IMR-90 (cell line): ENCODE measurements at regions not wholly inside any gene's neighbourhood (a gene's known extent, or its start where the extent isn't known, plus 50 kb on each side); places are given as distances from the start of the nearest gene placed in this dataset.

Experiments used
- ATAC-seq: fragments of 200-7000 bp; cut with Tn5 transposase; 2 replicates; pipeline ENCODE4 v1.9.1; 2020; ENCODE audit warnings: low read depth, mild to moderate bottlenecking, moderate library complexity
- BruUV-seq: library from RNA; stranded (reverse); fragments of 400-500 nt; replicated peaks from 2 replicates; lab custom pipeline; 2021; lab: Mats Ljungman, UMichigan
- CTCF ChIA-PET: fragments of 300-600 bp; formaldehyde crosslinking; extraction: SDS; loops from one replicate; lab custom pipeline; 2021; ENCODE audit warnings: antibody characterized with exemption; lab: Yijun Ruan, JAX
- POLR2A ChIA-PET: fragments of 300-600 bp; sonication (Branson Sonifier 250); formaldehyde crosslinking; loops from one replicate; lab custom pipeline; 2022; ENCODE audit warnings: antibody characterized with exemption; ENCODE audit not compliant: unreplicated experiment; lab: Charles Lee
- DNase-seq: peaks from one replicate; pipeline ENCODE4 v3.0.0; 2013
- H2AFZ ChIP-seq: replicated peaks from 2 replicates; pipeline ENCODE3; 2013; ENCODE audit warnings: low read length, mild to moderate bottlenecking; ENCODE audit not compliant: poor library complexity
- H2AK5ac ChIP-seq: 2 replicates; pipeline ENCODE4 v1.6.1; 2013; ENCODE audit warnings: low read depth, low read length, inconsistent platforms
- H2AK9ac ChIP-seq: replicated peaks from 2 replicates; pipeline ENCODE3; 2013; ENCODE audit warnings: mild to moderate bottlenecking, low read depth, low read length, moderate library complexity; ENCODE audit not compliant: poor library complexity
- H2BK120ac ChIP-seq: 2 replicates; pipeline ENCODE4 v1.6.1; 2013; ENCODE audit warnings: low read depth, low read length, inconsistent platforms
- H2BK15ac ChIP-seq: 3 replicates; pipeline ENCODE4 v1.6.1; 2013; ENCODE audit warnings: low read depth, low read length, inconsistent platforms
- H2BK20ac ChIP-seq: 2 replicates; pipeline ENCODE4 v1.6.1; 2013; ENCODE audit warnings: low read depth, mild to moderate bottlenecking, inconsistent platforms, low read length, moderate library complexity
- H2BK5ac ChIP-seq: 2 replicates; pipeline ENCODE4 v1.6.1; 2013; ENCODE audit warnings: mild to moderate bottlenecking, low read depth, low read length, inconsistent platforms; ENCODE audit not compliant: poor library complexity, severe bottlenecking
- H3K14ac ChIP-seq: replicated peaks from 2 replicates; pipeline ENCODE4 v1.6.1; 2013; ENCODE audit warnings: low read depth, low read length, inconsistent platforms
- H3K18ac ChIP-seq: 2 replicates; pipeline ENCODE4 v1.6.1; 2013; ENCODE audit warnings: low read depth, low read length, control low read depth
- H3K23ac ChIP-seq: 2 replicates; pipeline ENCODE4 v1.6.1; 2013; ENCODE audit warnings: low read depth, low read length, inconsistent platforms
- H3K27ac ChIP-seq: 2 replicates; pipeline ENCODE4 v1.5.1; 2013; ENCODE audit warnings: mild to moderate bottlenecking, control low read depth, low read length; ENCODE audit not compliant: insufficient read depth
- H3K27me3 ChIP-seq: 2 replicates; pipeline ENCODE4 v1.6.1; 2013; ENCODE audit warnings: low read length; ENCODE audit not compliant: control insufficient read depth, insufficient read depth
- H3K36me3 ChIP-seq: 2 replicates; pipeline ENCODE4 v1.6.1; 2013; ENCODE audit warnings: low read length, mixed read lengths; ENCODE audit not compliant: control insufficient read depth, insufficient read depth
- H3K4ac ChIP-seq: 2 replicates; pipeline ENCODE4 v1.6.1; 2013; ENCODE audit warnings: low read depth, low read length, inconsistent platforms
- H3K4me1 ChIP-seq: 2 replicates; pipeline ENCODE4 v1.6.1; 2013; ENCODE audit warnings: low read length, mixed read lengths; ENCODE audit not compliant: control insufficient read depth, insufficient read depth
- H3K4me2 ChIP-seq: 2 replicates; pipeline ENCODE4 v1.6.1; 2013; ENCODE audit warnings: low read depth, mild to moderate bottlenecking, control low read depth, low read length, moderate library complexity
- H3K4me3 ChIP-seq: 2 replicates; pipeline ENCODE4 v1.5.1; 2013; ENCODE audit warnings: low read depth, mild to moderate bottlenecking, control low read depth, low read length, moderate library complexity; ENCODE audit not compliant: insufficient read depth
- H3K56ac ChIP-seq: 2 replicates; pipeline ENCODE4 v1.6.1; 2013; ENCODE audit warnings: low read length, inconsistent platforms; ENCODE audit not compliant: insufficient read depth; ENCODE audit errors: extremely low read depth
- H3K79me1 ChIP-seq, 2 experiments: 2 replicates each; pipeline ENCODE4 v1.6.1; 2013; ENCODE audit warnings: low read length in 2 of 2, inconsistent platforms in 1 of 2, low read depth in 1 of 2
- H3K9ac ChIP-seq: 2 replicates; pipeline ENCODE4 v1.6.1; 2013; ENCODE audit warnings: low read depth, low read length, control low read depth
- H3K9me1 ChIP-seq: 2 replicates; pipeline ENCODE4 v1.6.1; 2013; ENCODE audit warnings: low read length, inconsistent platforms; ENCODE audit not compliant: insufficient read depth
- H3K9me3 ChIP-seq: 2 replicates; pipeline ENCODE4 v1.6.1; 2013; ENCODE audit warnings: low read length; ENCODE audit not compliant: control insufficient read depth, insufficient read depth
- H4K20me1 ChIP-seq: 2 replicates; pipeline ENCODE4 v1.6.1; 2013; ENCODE audit warnings: low read length, inconsistent platforms; ENCODE audit not compliant: insufficient read depth
- H4K5ac ChIP-seq: 2 replicates; pipeline ENCODE4 v1.6.1; 2013; ENCODE audit warnings: mild to moderate bottlenecking, low read depth, low read length, control low read depth
- H4K8ac ChIP-seq, 2 experiments: 2 replicates each; pipeline ENCODE4 v1.6.1; 2013; ENCODE audit warnings: low read depth in 2 of 2, low read length in 2 of 2, control low read depth in 1 of 2, inconsistent platforms in 1 of 2
- H4K91ac ChIP-seq: 2 replicates; pipeline ENCODE4 v1.6.1; 2013; ENCODE audit warnings: low read depth, low read length, inconsistent platforms; ENCODE audit not compliant: insufficient read depth
- BHLHE40 ChIP-seq: fragments of 150-350 bp; IDR thresholded peaks from 2 replicates; pipeline ENCODE4 v1.6.1; 2016; ENCODE audit warnings: mild to moderate bottlenecking, low read depth, low read length
- CEBPB ChIP-seq: IDR thresholded peaks from 2 replicates; pipeline ENCODE4 v1.6.1; 2012; ENCODE audit warnings: low read depth, low read length, improper control_type of control experiment
- CHD1 ChIP-seq: IDR thresholded peaks from 2 replicates; pipeline ENCODE4 v1.6.1; 2012; ENCODE audit warnings: low read depth, low read length, improper control_type of control experiment
- CTCF ChIP-seq: conservative IDR thresholded peaks from 2 replicates; pipeline ENCODE4 v1.5.1; 2012; ENCODE audit warnings: mild to moderate bottlenecking, low read depth, low read length, improper control_type of control experiment
- FOS ChIP-seq: fragments of 150-350 bp; IDR thresholded peaks from 2 replicates; pipeline ENCODE4 v1.6.1; 2016; ENCODE audit warnings: low read depth, low read length
- MAFK ChIP-seq: IDR thresholded peaks from 2 replicates; pipeline ENCODE4 v1.6.1; 2012; ENCODE audit warnings: low read depth, low read length, improper control_type of control experiment
- MAZ ChIP-seq: IDR thresholded peaks from 2 replicates; pipeline ENCODE4 v1.6.1; 2012; ENCODE audit warnings: low read depth, mild to moderate bottlenecking, low read length, improper control_type of control experiment, moderate library complexity, borderline replicate concordance
- MXI1 ChIP-seq: IDR thresholded peaks from 2 replicates; pipeline ENCODE4 v1.6.1; 2012; ENCODE audit warnings: low read depth, mild to moderate bottlenecking, low read length, moderate library complexity, borderline replicate concordance
- NFE2L2 ChIP-seq: fragments of 150-350 bp; IDR thresholded peaks from 2 replicates; pipeline ENCODE4 v1.6.1; 2016; ENCODE audit warnings: low read depth, mild to moderate bottlenecking, low read length
- POLR2A ChIP-seq: IDR thresholded peaks from 2 replicates; pipeline ENCODE4 v1.6.1; 2012; ENCODE audit warnings: mild to moderate bottlenecking, low read depth, low read length
- RAD21 ChIP-seq: IDR thresholded peaks from 2 replicates; pipeline ENCODE4 v1.6.1; 2012; ENCODE audit warnings: low read length, improper control_type of control experiment
- RFX5 ChIP-seq: IDR thresholded peaks from 2 replicates; pipeline ENCODE4 v1.8.0; 2012; ENCODE audit warnings: low read depth, mild to moderate bottlenecking, low read length, moderate library complexity
- SMC3 ChIP-seq: fragments of 150-350 bp; IDR thresholded peaks from 2 replicates; pipeline ENCODE4 v1.6.1; 2016; ENCODE audit warnings: low read depth, mild to moderate bottlenecking, antibody characterized with exemption, low read length, moderate library complexity
- USF2 ChIP-seq: fragments of 150-350 bp; IDR thresholded peaks from 2 replicates; pipeline ENCODE4 v1.6.1; 2017; ENCODE audit warnings: mild to moderate bottlenecking, antibody characterized with exemption, low read length, low read depth
- WGBS, 2 experiments: methylation state at CpG; one replicate each; pipeline versions ENCODE4 v1.1.5 to v1.1.7; 2013; ENCODE audit warnings: missing lambda C conversion rate in 2 of 2; ENCODE audit not compliant: insufficient read length in 1 of 2; ENCODE audit errors: extremely low coverage in 2 of 2; 5-methylcytosine and 5-hydroxymethylcytosine counted together
- dilution Hi-C: fragments of 300-500 bp; cut with HindIII; formaldehyde crosslinking; loops from one replicate; pipeline ENCODE4 v1.14.3; 2018; ENCODE audit warnings: low sequenced_read_pairs; ENCODE audit not compliant: unreplicated experiment
- in situ Hi-C: fragments of 300-500 bp; cut with MboI; formaldehyde crosslinking; loops from 3 replicates; pipeline ENCODE4 v1.14.3; 2019; ENCODE audit warnings: low sequenced_read_pairs, inconsistent platforms, mixed read lengths
- intact Hi-C: fragments of 100-400 bp; cut with micrococcal nuclease; formaldehyde crosslinking; loops from 2 replicates; pipeline ENCODE4 v1.10.0; 2022

GRCh38 chr16:48903039-48903438 is 293.1 kb upstream of the N4BP1 start:
- H4K20me1 ChIP-seq, result no peaks in the 10 kb centered on the region
- H3K27ac ChIP-seq, result no peak overlapping the region
- DNase-seq, result no peak
- H3K4ac ChIP-seq, result no peak overlapping the region
- no peak overlapping the region for H2AFZ ChIP-seq
- no peak for ATAC-seq
- no peaks in the 10 kb centered on the region for H3K36me3 ChIP-seq
- CTCF ChIA-PET, result interaction anchor here (0.6 to 0.7 kb wide), 2 partner anchors 63 to 137 kb away, joined by 3 to 4 read pairs; no protein-coding TSS in a partner anchor
- no peaks in the 10 kb centered on the region for H3K9me3 ChIP-seq
- intact Hi-C loops, result loop anchor here (2.0 kb wide), 1 partner anchor 448 kb away; no protein-coding TSS in a partner anchor
- no peak overlapping the region for H2BK20ac ChIP-seq
- no peak overlapping the region for H3K18ac ChIP-seq
- no peak overlapping the region for H3K23ac ChIP-seq
- H2BK5ac ChIP-seq, result no peak overlapping the region
- POLR2A ChIA-PET, result no interaction called here
- no CpG with 5 or more reads among the region's 7 CpGs for WGBS, 2 experiments
- H4K91ac ChIP-seq, result no peak overlapping the region
- no TSS peak for BruUV-seq
- in situ Hi-C loops, result no loop called here
- no peak overlapping the region for H3K4me2 ChIP-seq
- no peaks in the 10 kb centered on the region for H3K4me1 ChIP-seq
- H3K56ac ChIP-seq, result no peak overlapping the region
- no peaks in the 10 kb centered on the region for H3K79me1 ChIP-seq
- H2AK9ac ChIP-seq, result no peak overlapping the region
- no peak overlapping the region for H4K5ac ChIP-seq
- H2BK120ac ChIP-seq, result no peak overlapping the region
- dilution Hi-C loops, result no loop called here
- no peak overlapping the region for H3K9ac ChIP-seq
- no peak overlapping the region for H3K14ac ChIP-seq
- no peak overlapping the region for H2BK15ac ChIP-seq
- no peak overlapping the region for H4K8ac ChIP-seq
- no peak overlapping the region for H3K4me3 ChIP-seq
- H3K9me1 ChIP-seq, result no peaks in the 10 kb centered on the region
- peaks cover 11% of the 10 kb centered on the region for H3K27me3 ChIP-seq
- no peak overlapping the region for H2AK5ac ChIP-seq
- TF ChIP-seq NFE2L2, result no peak
- no peak for TF ChIP-seq CEBPB
- TF ChIP-seq SMC3, result no peak
- TF ChIP-seq MAFK, result no peak
- no peak for TF ChIP-seq CHD1
- no peak for TF ChIP-seq RAD21
- no peak for TF ChIP-seq BHLHE40
- no peak for TF ChIP-seq CTCF
- no peak for TF ChIP-seq MAZ
- TF ChIP-seq FOS, result no peak
- TF ChIP-seq POLR2A, result no peak
- no peak for TF ChIP-seq MXI1
- TF ChIP-seq USF2, result no peak
- no peak for TF ChIP-seq RFX5
